Keratinocyte (primary cell): ENCODE measurements at regions not wholly inside any gene's neighbourhood (a gene's known extent, or its start where the extent isn't known, plus 50 kb on each side); places are given as distances from the start of the nearest gene placed in this dataset.

Experiments used
- CTCF ChIP-seq, 3 experiments: IDR thresholded peaks in 1 of 3; conservative IDR thresholded peaks in 1 of 3; optimal IDR thresholded peaks in 1 of 3; 2 replicates in 2 of 3; 3 replicates in 1 of 3; pipeline versions ENCODE3 to v1.5.1; 2011; ENCODE audit warnings: low read length in 3 of 3, mild to moderate bottlenecking in 3 of 3, moderate library complexity in 2 of 3, control low read depth in 1 of 3, inconsistent platforms in 1 of 3; ENCODE audit not compliant: insufficient read depth in 2 of 3; ENCODE audit errors: extremely low read depth in 1 of 3
- EZH2 ChIP-seq: IDR thresholded peaks from one replicate; pipeline ENCODE4 v1.6.1; 2012; ENCODE audit warnings: inconsistent platforms, mild to moderate bottlenecking, low read length, moderate library complexity

DNA sequence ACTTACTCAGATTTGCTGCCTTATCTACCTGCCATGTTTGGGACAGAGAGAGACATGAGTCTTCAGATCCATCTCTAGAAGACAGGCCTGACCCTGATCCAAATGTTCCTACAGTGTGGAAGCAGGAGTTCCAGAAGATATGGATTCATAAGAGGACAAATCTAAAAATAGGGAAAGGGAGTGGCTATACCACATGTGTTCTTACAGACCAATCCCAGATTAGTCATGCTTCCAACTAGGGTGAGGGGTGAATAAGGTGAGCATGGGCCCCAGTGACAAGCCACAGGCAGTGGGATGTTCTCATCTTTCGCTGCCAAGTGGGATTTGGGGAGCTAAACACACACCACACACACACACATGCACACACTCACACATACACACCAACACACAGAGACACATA is 670.7 kb upstream of the CITED2 start:
- TF ChIP-seq CTCF (optimal IDR thresholded peaks at IDR 0.05 in 1 of 3, IDR thresholded peaks at IDR 0.05 in 1 of 3, conservative IDR thresholded peaks at IDR 0.05 in 1 of 3; ENCODE audit: extremely low read depth in 1 of 3, insufficient read depth in 2 of 3, low read length in 3 of 3) (no peak), EZH2 (no peak)
